ENCODE measurements at regions not wholly inside any gene's neighbourhood (a gene's known extent, or its start where the extent isn't known, plus 50 kb on each side); places are given as distances from the start of the nearest gene placed in this dataset.

DNA sequence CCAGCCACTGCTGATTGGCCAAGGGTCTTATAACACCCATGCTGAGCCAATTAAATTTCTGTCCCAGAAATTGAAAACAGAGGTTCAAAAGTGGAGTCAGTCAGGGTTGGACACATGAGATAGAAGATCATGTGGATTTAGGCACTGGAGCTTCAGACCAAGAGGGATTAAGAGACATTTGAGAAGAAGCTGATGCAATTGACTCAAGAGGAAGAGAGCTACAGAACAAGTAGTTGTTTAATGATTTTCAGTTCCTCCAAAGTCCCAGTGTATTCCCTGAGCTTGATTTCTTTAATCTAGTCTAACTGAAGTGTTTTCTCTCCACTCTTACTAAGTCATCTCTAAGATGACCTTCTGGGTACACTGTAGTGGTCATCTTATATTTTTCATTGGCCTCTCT lies 227.1 kb downstream of the DUSP10 start:
- DNase-seq (ENCODE audit: low read depth, low spot score) (no peak), FAIRE-seq (no peak)
- Histone ChIP-seq H3K36me3 (ENCODE audit: control insufficient read depth in 2 of 2, extremely low read depth in 1 of 2, insufficient read depth in 2 of 2, low read length in 2 of 2) (no peaks in the 10 kb centered on the region), H3K4me1 (ENCODE audit: control insufficient read depth, extremely low read depth, insufficient read depth, low read length) (no peaks in the 10 kb centered on the region), H3K4me3 (ENCODE audit: control insufficient read depth in 2 of 3, extremely low read depth in 1 of 3, insufficient read depth in 2 of 3, low read depth in 1 of 3, low read length in 3 of 3) (no peak overlapping the region), H4K20me1 (ENCODE audit: control insufficient read depth, extremely low read depth, insufficient read depth, low read length) (no peaks in the 10 kb centered on the region), H3K27ac (ENCODE audit: control insufficient read depth, insufficient read depth, low read length) (no peak overlapping the region), H3K9me3 (ENCODE audit: control insufficient read depth, low read depth, low read length) (no peaks in the 10 kb centered on the region), H3K4me2 (ENCODE audit: control insufficient read depth, extremely low read depth, insufficient read depth, low read depth, low read length) (no peak overlapping the region), H2AFZ (ENCODE audit: control insufficient read depth, low read length) (no peak overlapping the region), H3K9me1 (ENCODE audit: control insufficient read depth, extremely low read depth, insufficient read depth, low read length) (no peaks in the 10 kb centered on the region), H3K27me3 (ENCODE audit: control insufficient read depth, extremely low read depth, insufficient read depth, low read length) (no peaks in the 10 kb centered on the region), H3K79me2 (ENCODE audit: control insufficient read depth, insufficient read depth, low read length) (no peaks in the 10 kb centered on the region), H3K9ac (ENCODE audit: control insufficient read depth, extremely low read depth, insufficient read depth, low read length) (no peak overlapping the region)
- TF ChIP-seq EZH2 (IDR thresholded peaks at IDR 0.05; ENCODE audit: low read length) = no peak
- dilution Hi-C loops (cut with MboI; ENCODE audit: extremely low pct_ligation_motif_present, low sequenced_read_pairs) = no loop called here

DNA sequence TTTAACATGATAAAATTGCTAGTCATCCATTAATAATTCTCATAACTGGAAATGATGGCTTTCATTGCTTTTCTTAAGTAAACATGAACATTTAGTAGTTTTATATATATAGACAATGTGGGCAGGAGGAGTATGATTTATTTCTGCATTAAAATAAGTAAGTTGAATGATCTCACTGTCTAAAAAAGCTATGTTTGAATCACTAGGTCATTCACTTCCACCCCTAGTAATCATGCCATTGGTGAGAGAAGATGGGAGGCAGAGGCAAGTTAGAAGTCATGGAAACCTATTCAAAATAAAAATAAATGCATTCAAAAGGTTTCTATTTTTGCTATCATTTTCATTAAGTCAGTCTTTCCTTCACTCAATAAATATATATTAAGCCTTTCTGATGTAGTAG lies 226.4 kb downstream of the DUSP10 start:
- H3K27me3 ChIP-seq (ENCODE audit: control insufficient read depth, extremely low read depth, insufficient read depth, low read length) = no peaks in the 10 kb centered on the region
- no peak overlapping the region for H3K4me2 ChIP-seq (ENCODE audit: control insufficient read depth, extremely low read depth, insufficient read depth, low read depth, low read length)
- H3K36me3 ChIP-seq (ENCODE audit: control insufficient read depth in 2 of 2, extremely low read depth in 1 of 2, insufficient read depth in 2 of 2, low read length in 2 of 2) = no peaks in the 10 kb centered on the region
- H3K9me1 ChIP-seq (ENCODE audit: control insufficient read depth, extremely low read depth, insufficient read depth, low read length) = no peaks in the 10 kb centered on the region
- no peaks in the 10 kb centered on the region for H3K4me1 ChIP-seq (ENCODE audit: control insufficient read depth, extremely low read depth, insufficient read depth, low read length)
- H3K9ac ChIP-seq (ENCODE audit: control insufficient read depth, extremely low read depth, insufficient read depth, low read length) = no peak overlapping the region
- no peaks in the 10 kb centered on the region for H4K20me1 ChIP-seq (ENCODE audit: control insufficient read depth, extremely low read depth, insufficient read depth, low read length)
- H3K9me3 ChIP-seq (ENCODE audit: control insufficient read depth, low read depth, low read length) = no peaks in the 10 kb centered on the region
- no peaks in the 10 kb centered on the region for H3K79me2 ChIP-seq (ENCODE audit: control insufficient read depth, insufficient read depth, low read length)
- H2AFZ ChIP-seq (ENCODE audit: control insufficient read depth, low read length) = no peak overlapping the region
- H3K27ac ChIP-seq (ENCODE audit: control insufficient read depth, insufficient read depth, low read length) = no peak overlapping the region
- dilution Hi-C loops (cut with MboI; ENCODE audit: extremely low pct_ligation_motif_present, low sequenced_read_pairs) = no loop called here
- FAIRE-seq (no peak), DNase-seq (ENCODE audit: low read depth, low spot score) (no peak)
- TF ChIP-seq, protein P1, sequence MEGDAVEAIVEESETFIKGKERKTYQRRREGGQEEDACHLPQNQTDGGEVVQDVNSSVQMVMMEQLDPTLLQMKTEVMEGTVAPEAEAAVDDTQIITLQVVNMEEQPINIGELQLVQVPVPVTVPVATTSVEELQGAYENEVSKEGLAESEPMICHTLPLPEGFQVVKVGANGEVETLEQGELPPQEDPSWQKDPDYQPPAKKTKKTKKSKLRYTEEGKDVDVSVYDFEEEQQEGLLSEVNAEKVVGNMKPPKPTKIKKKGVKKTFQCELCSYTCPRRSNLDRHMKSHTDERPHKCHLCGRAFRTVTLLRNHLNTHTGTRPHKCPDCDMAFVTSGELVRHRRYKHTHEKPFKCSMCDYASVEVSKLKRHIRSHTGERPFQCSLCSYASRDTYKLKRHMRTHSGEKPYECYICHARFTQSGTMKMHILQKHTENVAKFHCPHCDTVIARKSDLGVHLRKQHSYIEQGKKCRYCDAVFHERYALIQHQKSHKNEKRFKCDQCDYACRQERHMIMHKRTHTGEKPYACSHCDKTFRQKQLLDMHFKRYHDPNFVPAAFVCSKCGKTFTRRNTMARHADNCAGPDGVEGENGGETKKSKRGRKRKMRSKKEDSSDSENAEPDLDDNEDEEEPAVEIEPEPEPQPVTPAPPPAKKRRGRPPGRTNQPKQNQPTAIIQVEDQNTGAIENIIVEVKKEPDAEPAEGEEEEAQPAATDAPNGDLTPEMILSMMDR (optimal IDR thresholded peaks at IDR 0.05 in 1 of 3, IDR thresholded peaks at IDR 0.05 in 1 of 3, conservative IDR thresholded peaks at IDR 0.05 in 1 of 3; ENCODE audit: extremely low read depth in 1 of 3, insufficient read depth in 2 of 3, low read length in 3 of 3) = no peak
- no peak for TF ChIP-seq EZH2 (IDR thresholded peaks at IDR 0.05; ENCODE audit: low read length)
- no peak overlapping the region for H3K4me3 ChIP-seq (ENCODE audit: control insufficient read depth in 2 of 3, extremely low read depth in 1 of 3, insufficient read depth in 2 of 3, low read depth in 1 of 3, low read length in 3 of 3)

DNA sequence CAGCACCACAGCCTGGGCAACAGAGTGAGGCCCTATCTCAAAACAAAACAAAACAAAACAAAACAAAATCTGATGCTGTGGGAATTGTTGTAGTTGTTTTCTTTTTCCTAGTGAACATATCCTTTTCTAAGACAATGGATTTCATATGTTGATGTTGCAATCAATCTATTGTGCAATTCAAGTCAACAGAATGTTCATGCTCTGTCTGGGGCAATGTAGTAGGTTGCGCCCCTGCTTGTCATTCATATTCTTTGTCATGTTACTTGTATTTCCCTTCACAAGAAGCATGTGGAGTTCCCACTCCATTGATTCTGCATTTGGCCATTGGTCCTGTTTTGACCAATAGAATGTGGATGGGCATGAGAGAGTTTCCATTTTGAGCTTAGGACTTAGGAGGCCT lies 223.9 kb downstream of the DUSP10 start:
- no peaks in the 10 kb centered on the region for H3K9me1 ChIP-seq (ENCODE audit: control insufficient read depth, extremely low read depth, insufficient read depth, low read length)
- FAIRE-seq = no peak
- no peaks in the 10 kb centered on the region for H3K9me3 ChIP-seq (ENCODE audit: control insufficient read depth, low read depth, low read length)
- H3K4me1 ChIP-seq (ENCODE audit: control insufficient read depth, extremely low read depth, insufficient read depth, low read length) = no peaks in the 10 kb centered on the region
- no peaks in the 10 kb centered on the region for H4K20me1 ChIP-seq (ENCODE audit: control insufficient read depth, extremely low read depth, insufficient read depth, low read length)
- no peak for TF ChIP-seq EZH2 (IDR thresholded peaks at IDR 0.05; ENCODE audit: low read length)
- TF ChIP-seq, protein P1 (optimal IDR thresholded peaks at IDR 0.05 in 1 of 3, IDR thresholded peaks at IDR 0.05 in 1 of 3, conservative IDR thresholded peaks at IDR 0.05 in 1 of 3; ENCODE audit: extremely low read depth in 1 of 3, insufficient read depth in 2 of 3, low read length in 3 of 3) = no peak
- no peak overlapping the region for H3K9ac ChIP-seq (ENCODE audit: control insufficient read depth, extremely low read depth, insufficient read depth, low read length)
- H3K36me3 ChIP-seq (ENCODE audit: control insufficient read depth in 2 of 2, extremely low read depth in 1 of 2, insufficient read depth in 2 of 2, low read length in 2 of 2) = no peaks in the 10 kb centered on the region
- DNase-seq (ENCODE audit: low read depth, low spot score) = no peak
- no peak overlapping the region for H3K4me2 ChIP-seq (ENCODE audit: control insufficient read depth, extremely low read depth, insufficient read depth, low read depth, low read length)
- H3K4me3 ChIP-seq (ENCODE audit: control insufficient read depth in 2 of 3, extremely low read depth in 1 of 3, insufficient read depth in 2 of 3, low read depth in 1 of 3, low read length in 3 of 3) = no peak overlapping the region
- dilution Hi-C loops (cut with MboI; ENCODE audit: extremely low pct_ligation_motif_present, low sequenced_read_pairs) = no loop called here
- H2AFZ ChIP-seq (ENCODE audit: control insufficient read depth, low read length) = no peak overlapping the region
- H3K27ac ChIP-seq (ENCODE audit: control insufficient read depth, insufficient read depth, low read length) = no peak overlapping the region
- H3K79me2 ChIP-seq (ENCODE audit: control insufficient read depth, insufficient read depth, low read length) = no peaks in the 10 kb centered on the region
- no peaks in the 10 kb centered on the region for H3K27me3 ChIP-seq (ENCODE audit: control insufficient read depth, extremely low read depth, insufficient read depth, low read length)
